Caco-2 (cell line): ENCODE measurements at regions not wholly inside any gene's neighbourhood (a gene's known extent, or its start where the extent isn't known, plus 50 kb on each side); places are given as distances from the start of the nearest gene placed in this dataset.

ENCODE experiments used
- BruUV-seq: library from RNA; stranded (reverse); fragments of 400-500 nt; replicated peaks from 2 replicates; lab custom pipeline; 2021; lab: Mats Ljungman, UMichigan
- CTCF ChIA-PET: fragments of 300-600 bp; sonication (Branson Sonifier 250); formaldehyde crosslinking; loops from one replicate; lab custom pipeline; 2022; ENCODE audit warnings: antibody characterized with exemption; lab: Charles Lee
- POLR2A ChIA-PET: fragments of 300-600 bp; sonication (Branson Sonifier 250); formaldehyde crosslinking; loops from one replicate; lab custom pipeline; 2022; ENCODE audit warnings: antibody characterized with exemption; lab: Charles Lee
- DNase-seq, 2 experiments: peaks; one replicate each; pipeline versions ENCODE4 v3.0.0 to v3.0.0-alpha.2; 2020 to 2022
- H3K27me3 ChIP-seq: replicated peaks from 2 replicates; pipeline ENCODE4 v1.6.0; 2011; ENCODE audit warnings: low read length; ENCODE audit not compliant: control insufficient read depth, insufficient read depth
- H3K36me3 ChIP-seq: 2 replicates; pipeline ENCODE4 v1.5.1; 2011; ENCODE audit warnings: low read length; ENCODE audit not compliant: control insufficient read depth, insufficient read depth
- H3K4me1 ChIP-seq: fragments of 250-450 bp; sonication (Bioruptor Pico); 2 replicates; pipeline ENCODE4 v1.5.1; 2020; ENCODE audit warnings: mild to moderate bottlenecking
- H3K4me3 ChIP-seq: 2 replicates; pipeline ENCODE4 v1.5.1; 2011; ENCODE audit warnings: low read depth, mild to moderate bottlenecking, control low read depth, low read length
- H3K9me3 ChIP-seq: fragments of 250-450 bp; sonication (Bioruptor Pico); 2 replicates; pipeline ENCODE4 v1.5.1; 2020; ENCODE audit warnings: mild to moderate bottlenecking, moderate library complexity
- H3K27ac Mint-ChIP-seq: one replicate; pipeline ENCODE4 v1.8.0; 2022; ENCODE audit warnings: mixed read lengths; ENCODE audit not compliant: unreplicated experiment
- H3K27me3 Mint-ChIP-seq: one replicate; pipeline ENCODE4 v1.8.0; 2022; ENCODE audit warnings: mixed read lengths; ENCODE audit not compliant: insufficient read depth, unreplicated experiment
- H3K36me3 Mint-ChIP-seq: one replicate; pipeline ENCODE4 v1.8.0; 2022; ENCODE audit warnings: mild to moderate bottlenecking, mixed read lengths; ENCODE audit not compliant: insufficient read depth, unreplicated experiment
- H3K4me1 Mint-ChIP-seq: one replicate; pipeline ENCODE4 v1.8.0; 2022; ENCODE audit warnings: low read depth, mixed read lengths; ENCODE audit not compliant: unreplicated experiment
- H3K4me3 Mint-ChIP-seq: one replicate; pipeline ENCODE4 v1.8.0; 2022; ENCODE audit warnings: mild to moderate bottlenecking, moderate library complexity, mixed read lengths; ENCODE audit not compliant: unreplicated experiment
- H3K9me3 Mint-ChIP-seq: one replicate; pipeline ENCODE4 v1.8.0; 2022; ENCODE audit warnings: mixed read lengths; ENCODE audit not compliant: unreplicated experiment
- intact Hi-C: fragments of 100-400 bp; cut with micrococcal nuclease; formaldehyde crosslinking; loops from one replicate; pipeline ENCODE4 v1.10.0; 2022; ENCODE audit not compliant: unreplicated experiment
- TF ChIP-seq, protein P1 (sequence below), 2 experiments: fragments of 200-600 bp in 1 of 2; IDR thresholded peaks; 1 replicate in 1 of 2; 2 replicates in 1 of 2; pipeline versions ENCODE4 v1.5.1 to v1.8.0; 2011 to 2022; ENCODE audit warnings: antibody characterized with exemption in 1 of 2, control low read depth in 1 of 2, inconsistent platforms in 1 of 2, low read depth in 1 of 2, low read length in 1 of 2, mild to moderate bottlenecking in 1 of 2, moderate library complexity in 1 of 2; ENCODE audit not compliant: insufficient read depth in 1 of 2, severe bottlenecking in 1 of 2, unreplicated experiment in 1 of 2

GRCh38 chr6:121548131-121548530, 112.7 kb downstream of the GJA1 start:
- Histone ChIP-seq H3K4me3 (no peak overlapping the region), H3K36me3 (no peaks in the 10 kb centered on the region), H3K27me3 (no peaks in the 10 kb centered on the region), H3K9me3 (no peaks in the 10 kb centered on the region), H3K4me1 (no peaks in the 10 kb centered on the region)
- no TSS peak for BruUV-seq
- no peaks in the 10 kb centered on the region for H3K4me1 Mint-ChIP-seq
- intact Hi-C loops: no loop called here
- POLR2A ChIA-PET: no interaction called here
- H3K36me3 Mint-ChIP-seq: no peaks in the 10 kb centered on the region
- H3K9me3 Mint-ChIP-seq: no peaks in the 10 kb centered on the region
- TF ChIP-seq, protein P1, sequence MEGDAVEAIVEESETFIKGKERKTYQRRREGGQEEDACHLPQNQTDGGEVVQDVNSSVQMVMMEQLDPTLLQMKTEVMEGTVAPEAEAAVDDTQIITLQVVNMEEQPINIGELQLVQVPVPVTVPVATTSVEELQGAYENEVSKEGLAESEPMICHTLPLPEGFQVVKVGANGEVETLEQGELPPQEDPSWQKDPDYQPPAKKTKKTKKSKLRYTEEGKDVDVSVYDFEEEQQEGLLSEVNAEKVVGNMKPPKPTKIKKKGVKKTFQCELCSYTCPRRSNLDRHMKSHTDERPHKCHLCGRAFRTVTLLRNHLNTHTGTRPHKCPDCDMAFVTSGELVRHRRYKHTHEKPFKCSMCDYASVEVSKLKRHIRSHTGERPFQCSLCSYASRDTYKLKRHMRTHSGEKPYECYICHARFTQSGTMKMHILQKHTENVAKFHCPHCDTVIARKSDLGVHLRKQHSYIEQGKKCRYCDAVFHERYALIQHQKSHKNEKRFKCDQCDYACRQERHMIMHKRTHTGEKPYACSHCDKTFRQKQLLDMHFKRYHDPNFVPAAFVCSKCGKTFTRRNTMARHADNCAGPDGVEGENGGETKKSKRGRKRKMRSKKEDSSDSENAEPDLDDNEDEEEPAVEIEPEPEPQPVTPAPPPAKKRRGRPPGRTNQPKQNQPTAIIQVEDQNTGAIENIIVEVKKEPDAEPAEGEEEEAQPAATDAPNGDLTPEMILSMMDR (IDR thresholded peaks at IDR 0.05; ENCODE audit: insufficient read depth in 1 of 2, low read depth in 1 of 2, low read length in 1 of 2, severe bottlenecking in 1 of 2, unreplicated experiment in 1 of 2): no peak
- CTCF ChIA-PET: no interaction called here
- no peaks in the 10 kb centered on the region for H3K27me3 Mint-ChIP-seq
- no peak overlapping the region for H3K4me3 Mint-ChIP-seq
- DNase-seq: no peak
- H3K27ac Mint-ChIP-seq: no peak overlapping the region

- no peaks in the 10 kb centered on the region for H3K4me1 Mint-ChIP-seq
- no TSS peak for BruUV-seq
- intact Hi-C loops: no loop called here
- Histone ChIP-seq H3K4me3 (no peak overlapping the region), H3K36me3 (no peaks in the 10 kb centered on the region), H3K27me3 (no peaks in the 10 kb centered on the region), H3K9me3 (no peaks in the 10 kb centered on the region), H3K4me1 (no peaks in the 10 kb centered on the region)
- no peak overlapping the region for H3K27ac Mint-ChIP-seq
- no peak for DNase-seq
- H3K4me3 Mint-ChIP-seq: no peak overlapping the region
- no peaks in the 10 kb centered on the region for H3K9me3 Mint-ChIP-seq
- no peaks in the 10 kb centered on the region for H3K36me3 Mint-ChIP-seq
- CTCF ChIA-PET: no interaction called here
- no peaks in the 10 kb centered on the region for H3K27me3 Mint-ChIP-seq
- POLR2A ChIA-PET: no interaction called here
- TF ChIP-seq, protein P1 (IDR thresholded peaks at IDR 0.05; ENCODE audit: insufficient read depth in 1 of 2, low read depth in 1 of 2, low read length in 1 of 2, severe bottlenecking in 1 of 2, unreplicated experiment in 1 of 2): no peak
These were observed 114.3 kb downstream of the GJA1 start for GRCh38 chr6:121549736-121550135.

- BruUV-seq: no TSS peak
- no peaks in the 10 kb centered on the region for H3K9me3 ChIP-seq
- no peaks in the 10 kb centered on the region for H3K27me3 ChIP-seq
- TF ChIP-seq, protein P1 (IDR thresholded peaks at IDR 0.05; ENCODE audit: insufficient read depth in 1 of 2, low read depth in 1 of 2, low read length in 1 of 2, severe bottlenecking in 1 of 2, unreplicated experiment in 1 of 2): no peak
- H3K4me3 Mint-ChIP-seq: no peak overlapping the region
- intact Hi-C loops: no loop called here
- H3K27me3 Mint-ChIP-seq: no peaks in the 10 kb centered on the region
- H3K27ac Mint-ChIP-seq: no peak overlapping the region
- H3K4me3 ChIP-seq: no peak overlapping the region
- CTCF ChIA-PET: no interaction called here
- H3K36me3 ChIP-seq: no peaks in the 10 kb centered on the region
- H3K36me3 Mint-ChIP-seq: no peaks in the 10 kb centered on the region
- POLR2A ChIA-PET: no interaction called here
- no peaks in the 10 kb centered on the region for H3K4me1 ChIP-seq
- H3K4me1 Mint-ChIP-seq: no peaks in the 10 kb centered on the region
- no peaks in the 10 kb centered on the region for H3K9me3 Mint-ChIP-seq
- DNase-seq: no peak
These were observed 115.1 kb downstream of the GJA1 start for GRCh38 chr6:121550491-121551010.
